ENCODE measurements at regions not wholly inside any gene's neighbourhood (a gene's known extent, or its start where the extent isn't known, plus 50 kb on each side); places are given as distances from the start of the nearest gene placed in this dataset.
"Not testable (repeated sequence)": the region's sequence is repeated elsewhere in the genome, so short reads cannot be mapped to it uniquely, and the experiment has no call there.

GRCh38 chr7:46134795-46135194 lies 213.7 kb upstream of the IGFBP3 start:
- DNase-seq (ENCODE audit: low read depth): no peak

GRCh38 chr7:46134385-46134784 lies 213.3 kb upstream of the IGFBP3 start:
- no peak for DNase-seq (ENCODE audit: low read depth)

GRCh38 chr7:46133751-46134150 lies 212.7 kb upstream of the IGFBP3 start:
- DNase-seq (ENCODE audit: low read depth): no peak

GRCh38 chr7:46133072-46133471 lies 212.0 kb upstream of the IGFBP3 start:
- no peak for DNase-seq (ENCODE audit: low read depth)

GRCh38 chr7:46131916-46132795 lies 211.1 kb upstream of the IGFBP3 start:
- DNase-seq (ENCODE audit: low read depth): peak; percentile 42

- DNase-seq (ENCODE audit: low read depth): no peak
Measured at GRCh38 chr7:46129831-46130230, 208.8 kb upstream of the IGFBP3 start.

GRCh38 chr7:46127814-46128213 lies 206.7 kb upstream of the IGFBP3 start:
- no peak for DNase-seq (ENCODE audit: low read depth)

GRCh38 chr7:46126675-46127300 lies 205.7 kb upstream of the IGFBP3 start:
- peak; percentile 33 for DNase-seq (ENCODE audit: low read depth)

- no peak for DNase-seq (ENCODE audit: low read depth)
Measured at GRCh38 chr7:46123756-46124343, 202.8 kb upstream of the IGFBP3 start.

GRCh38 chr7:46115410-46115809 lies 194.3 kb upstream of the IGFBP3 start:
- peak; percentile 64 for DNase-seq (ENCODE audit: low read depth)

GRCh38 chr7:46109437-46109836 lies 188.4 kb upstream of the IGFBP3 start:
- no peak for DNase-seq (ENCODE audit: low read depth)

GRCh38 chr7:46108272-46108671 lies 187.2 kb upstream of the IGFBP3 start:
- no peak for DNase-seq (ENCODE audit: low read depth)

GRCh38 chr7:46107610-46108217 lies 186.6 kb upstream of the IGFBP3 start:
- DNase-seq (ENCODE audit: low read depth): no peak

- DNase-seq (ENCODE audit: low read depth): no peak
Measured at GRCh38 chr7:46100521-46100920, 179.4 kb upstream of the IGFBP3 start.

- no peak for DNase-seq (ENCODE audit: low read depth)
Measured at GRCh38 chr7:46099076-46099475, 178.0 kb upstream of the IGFBP3 start.

- DNase-seq (ENCODE audit: low read depth): no peak
Measured at GRCh38 chr7:46091071-46091470, 170.0 kb upstream of the IGFBP3 start.

- peak; percentile 54 for DNase-seq (ENCODE audit: low read depth)
Measured at GRCh38 chr7:46089281-46089680, 168.2 kb upstream of the IGFBP3 start.

GRCh38 chr7:46088486-46088885 lies 167.4 kb upstream of the IGFBP3 start:
- not testable (repeated sequence) for DNase-seq (ENCODE audit: low read depth)

GRCh38 chr7:46080595-46081159 lies 159.6 kb upstream of the IGFBP3 start:
- DNase-seq (ENCODE audit: low read depth): peak; percentile 66

GRCh38 chr7:46079421-46079820 lies 158.3 kb upstream of the IGFBP3 start:
- no peak for DNase-seq (ENCODE audit: low read depth)

GRCh38 chr7:46076527-46076926 lies 155.5 kb upstream of the IGFBP3 start:
- DNase-seq (ENCODE audit: low read depth): no peak

GRCh38 chr7:46072722-46073121 lies 151.7 kb upstream of the IGFBP3 start:
- DNase-seq (ENCODE audit: low read depth): no peak
